Right renal pelvis (tissue), 4 donors: ENCODE measurements at regions not wholly inside any gene's neighbourhood (a gene's known extent, or its start where the extent isn't known, plus 50 kb on each side); places are given as distances from the start of the nearest gene placed in this dataset.
"Not testable (repeated sequence)": the region's sequence is repeated elsewhere in the genome, so short reads cannot be mapped to it uniquely, and the experiment has no call there.

Experiments
- DNase-seq, 4 donors: peaks; one replicate each; pipeline ENCODE4 v3.0.0-alpha.2; 2013; ENCODE audit warnings: low read depth in 4 of 4, low spot score in 3 of 4, missing footprints in 1 of 4

DNA sequence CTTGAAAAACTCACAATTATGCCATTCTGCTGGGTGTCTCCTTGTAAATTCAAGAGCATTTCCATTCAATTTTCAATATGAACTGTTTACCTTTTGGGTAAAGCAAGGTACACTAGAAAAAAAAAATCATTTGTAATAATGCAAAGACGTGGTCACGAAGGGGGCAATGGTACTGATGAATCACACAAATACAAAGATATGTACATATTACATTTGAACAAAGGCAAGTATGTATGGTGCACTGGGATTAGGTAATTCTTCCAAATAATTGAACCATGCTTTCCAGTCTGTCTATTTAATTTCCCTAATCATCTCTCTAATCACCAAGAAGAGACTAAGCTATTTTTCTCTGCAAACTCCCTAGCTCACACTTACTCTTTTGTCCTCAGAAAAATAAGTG lies 63.4 kb upstream of the RNF38 start:
- DNase-seq: no peak

DNA sequence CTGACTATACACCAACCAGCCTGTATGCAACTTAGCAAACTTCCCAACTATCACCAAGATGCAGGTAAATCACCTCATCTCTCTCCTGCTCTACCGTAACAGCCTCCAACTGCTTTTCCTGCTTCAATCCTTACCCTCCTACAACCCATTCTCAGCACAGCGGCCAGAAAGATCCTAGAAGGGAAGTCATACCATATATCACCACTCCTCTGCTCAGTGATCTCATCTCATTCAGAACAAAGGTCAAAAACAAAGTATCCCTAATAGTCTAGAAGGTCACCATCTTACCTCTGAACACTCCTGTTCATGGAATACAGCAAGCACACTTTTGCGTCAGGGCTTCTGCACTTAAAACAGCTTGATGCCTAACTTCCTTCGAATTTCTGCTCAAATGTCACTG lies 62.2 kb upstream of the RNF38 start:
- no peak for DNase-seq

DNA sequence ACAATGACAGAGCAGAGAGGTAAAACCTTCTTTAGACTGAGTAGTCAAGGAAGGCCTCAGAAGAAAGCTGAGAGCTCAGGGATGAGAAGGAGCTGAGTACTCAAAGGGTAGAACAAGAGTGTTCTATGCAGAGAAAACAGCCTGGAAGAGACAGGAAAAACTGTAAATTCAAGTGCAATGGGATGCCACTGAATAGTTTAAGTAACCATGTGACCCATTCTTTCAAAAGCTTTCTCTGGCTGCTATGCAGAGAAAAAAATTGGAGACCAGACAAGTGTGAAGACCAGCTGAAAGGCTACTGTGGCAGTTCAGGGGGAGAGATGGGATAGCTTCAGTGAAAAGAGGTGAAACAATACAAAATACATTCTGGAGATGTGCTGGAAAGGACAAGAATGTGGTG lies 61.3 kb upstream of the RNF38 start:
- no peak for DNase-seq

GRCh38 chr9:36458430-36458915 lies 58.4 kb upstream of the RNF38 start:
- not testable (repeated sequence) for DNase-seq

- DNase-seq: no peak
Observed at GRCh38 chr9:36457836-36458429, 57.9 kb upstream of the RNF38 start.

DNA sequence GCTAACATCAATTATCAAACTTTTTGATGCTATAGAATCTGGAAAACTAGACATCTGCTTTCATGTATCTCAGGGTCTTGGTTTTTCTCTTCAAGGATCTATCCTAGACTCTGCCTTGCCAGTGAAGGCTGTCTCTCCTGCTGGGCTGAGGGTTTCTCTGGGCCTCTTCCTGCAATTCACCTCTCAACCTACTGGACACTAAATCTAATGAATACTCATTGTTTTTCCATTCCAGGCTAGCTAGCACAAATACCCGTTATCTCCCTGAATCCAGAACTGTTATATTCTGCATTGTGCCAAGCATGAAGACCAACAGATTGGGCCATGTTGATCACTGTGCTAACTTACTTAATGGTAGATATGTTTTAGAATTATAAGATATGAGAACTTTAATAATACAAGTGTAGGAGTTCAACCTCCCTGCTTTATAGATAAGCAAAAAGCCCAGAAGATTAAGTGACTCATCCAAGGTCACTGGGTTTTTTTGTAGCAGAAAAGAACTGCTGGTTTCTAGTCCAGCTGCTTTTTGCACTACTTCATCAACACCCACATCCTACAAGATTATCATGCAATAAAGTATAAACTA lies 56.5 kb upstream of the RNF38 start:
- DNase-seq: no peak

- DNase-seq: no peak
Observed at GRCh38 chr9:36451949-36452348, 51.9 kb upstream of the RNF38 start.

- DNase-seq: peak in 3 of 4 donors; percentile 16 to 34 (median 33)
Observed at GRCh38 chr9:36450110-36450732, 50.2 kb upstream of the RNF38 start.
